ENCODE measurements at regions not wholly inside any gene's neighbourhood (a gene's known extent, or its start where the extent isn't known, plus 50 kb on each side); places are given as distances from the start of the nearest gene placed in this dataset.
A peak's percentile ranks its signal among the peaks of the same experiment; 100 is the strongest.

DNA sequence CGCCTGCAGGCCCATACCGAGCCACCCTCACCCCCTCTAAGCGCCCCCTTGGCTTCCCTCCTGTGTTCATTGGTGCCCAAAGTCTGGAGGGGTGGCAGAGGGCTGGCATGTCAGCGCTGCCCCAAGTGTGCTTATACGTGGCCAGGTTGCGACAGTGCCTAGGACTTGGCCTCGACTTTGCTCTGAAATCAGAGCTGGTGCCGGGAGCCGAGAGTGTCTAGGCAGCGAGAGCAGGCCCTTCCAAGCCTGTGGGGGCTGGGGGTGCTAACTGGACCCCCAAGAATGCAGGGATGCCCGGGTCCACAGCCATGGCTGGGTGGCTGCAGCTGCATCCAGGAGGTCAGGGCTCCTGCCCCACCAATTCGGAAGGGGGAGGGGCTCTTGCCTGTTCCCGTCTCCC, 95.6 kb upstream of the MGAT5 start:
- H3K4me3 ChIP-seq, result no peak overlapping the region
- WGBS, 4 donors, result 82 to 87% (median 86%) methylated on average over 12 to 13 of the region's 13 CpGs
- intact Hi-C loops (cut with DNase I), result no loop called here
- H3K4me1 ChIP-seq, result peaks cover 17 to 94% (median 76%) of the 10 kb centered on the region in 12 donors
- peak overlapping the region in 1 of 12 donors; percentile 17 for H3K27ac ChIP-seq
- ATAC-seq, result peak in 2 of 4 donors; percentile 8 to 9
- no peaks in the 10 kb centered on the region for H3K27me3 ChIP-seq
- no peaks in the 10 kb centered on the region for H3K9me3 ChIP-seq
- no peak for DNase-seq
- H3K36me3 ChIP-seq, result no peaks in the 10 kb centered on the region
- no peak for TF ChIP-seq POLR2A (IDR thresholded peaks at IDR 0.05)
- TF ChIP-seq, protein P1, sequence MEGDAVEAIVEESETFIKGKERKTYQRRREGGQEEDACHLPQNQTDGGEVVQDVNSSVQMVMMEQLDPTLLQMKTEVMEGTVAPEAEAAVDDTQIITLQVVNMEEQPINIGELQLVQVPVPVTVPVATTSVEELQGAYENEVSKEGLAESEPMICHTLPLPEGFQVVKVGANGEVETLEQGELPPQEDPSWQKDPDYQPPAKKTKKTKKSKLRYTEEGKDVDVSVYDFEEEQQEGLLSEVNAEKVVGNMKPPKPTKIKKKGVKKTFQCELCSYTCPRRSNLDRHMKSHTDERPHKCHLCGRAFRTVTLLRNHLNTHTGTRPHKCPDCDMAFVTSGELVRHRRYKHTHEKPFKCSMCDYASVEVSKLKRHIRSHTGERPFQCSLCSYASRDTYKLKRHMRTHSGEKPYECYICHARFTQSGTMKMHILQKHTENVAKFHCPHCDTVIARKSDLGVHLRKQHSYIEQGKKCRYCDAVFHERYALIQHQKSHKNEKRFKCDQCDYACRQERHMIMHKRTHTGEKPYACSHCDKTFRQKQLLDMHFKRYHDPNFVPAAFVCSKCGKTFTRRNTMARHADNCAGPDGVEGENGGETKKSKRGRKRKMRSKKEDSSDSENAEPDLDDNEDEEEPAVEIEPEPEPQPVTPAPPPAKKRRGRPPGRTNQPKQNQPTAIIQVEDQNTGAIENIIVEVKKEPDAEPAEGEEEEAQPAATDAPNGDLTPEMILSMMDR (IDR thresholded peaks at IDR 0.05), result no peak

DNA sequence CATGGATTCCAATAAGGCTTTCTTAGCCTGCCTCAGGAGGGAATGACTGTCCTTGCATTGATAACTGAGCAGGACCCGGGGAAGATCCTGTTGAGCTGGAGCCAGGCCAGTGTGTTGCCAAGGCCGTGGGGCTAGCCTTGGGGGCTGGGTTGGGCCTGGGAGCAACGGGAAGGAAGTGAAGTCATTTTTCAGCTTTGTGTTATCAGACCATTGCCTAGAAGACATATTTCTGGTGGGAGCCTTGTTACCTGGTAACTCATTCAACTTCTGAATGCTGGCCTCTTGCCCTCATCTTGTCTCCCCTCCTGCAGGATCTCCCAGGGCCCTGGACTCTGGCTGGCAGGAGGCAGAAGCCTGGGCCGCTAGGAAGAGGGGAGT, 92.7 kb upstream of the MGAT5 start:
- Histone ChIP-seq H3K36me3 (peaks cover 0 to 3% (median 0%) of the 10 kb centered on the region in 9 donors), H3K27me3 (no peaks in the 10 kb centered on the region), H3K9me3 (no peaks in the 10 kb centered on the region), H3K4me3 (no peak overlapping the region), H3K4me1 (peaks cover 9 to 92% (median 64%) of the 10 kb centered on the region in 12 donors), H3K27ac (peak overlapping the region in 8 of 12 donors; percentile 4 to 52 (median 22))
- intact Hi-C loops (cut with DNase I), result no loop called here
- 15 to 25% (median 19%) methylated on average over 4 of the region's 4 CpGs for WGBS, 4 donors
- ATAC-seq, result peak; percentile 34 to 85 (median 64)
- TF ChIP-seq POLR2A (IDR thresholded peaks at IDR 0.05), result no peak
- TF ChIP-seq, protein P1 (IDR thresholded peaks at IDR 0.05), result no peak
- DNase-seq, result peak; percentile 47 to 74 (median 61)

DNA sequence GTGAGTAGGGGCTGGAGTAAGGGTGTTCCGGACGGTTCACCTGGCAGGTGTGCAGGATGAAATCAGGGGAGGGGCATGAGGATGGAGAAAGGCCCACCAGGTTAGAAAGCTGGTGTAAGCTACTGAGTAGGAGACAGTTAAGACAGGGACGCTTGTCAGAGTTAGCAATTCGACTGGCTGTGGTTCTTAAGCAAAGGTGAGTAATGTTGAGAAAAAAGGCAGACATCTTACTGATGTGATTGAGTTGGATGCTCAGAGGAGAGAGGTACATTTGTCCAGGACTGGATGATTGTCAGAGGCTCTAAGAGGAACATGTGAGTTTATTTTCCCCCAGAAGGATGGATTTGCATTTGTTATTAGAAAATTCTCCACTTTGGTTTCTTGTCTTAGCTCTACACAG, 90.5 kb upstream of the MGAT5 start:
- TF ChIP-seq, protein P1 (IDR thresholded peaks at IDR 0.05), result no peak
- no peak for TF ChIP-seq POLR2A (IDR thresholded peaks at IDR 0.05)
- Histone ChIP-seq H3K4me1 (peaks cover 9 to 84% (median 56%) of the 10 kb centered on the region in 12 donors), H3K36me3 (peaks cover 0 to 3% (median 0%) of the 10 kb centered on the region in 9 donors), H3K9me3 (no peaks in the 10 kb centered on the region), H3K4me3 (no peak overlapping the region), H3K27ac (no peak overlapping the region), H3K27me3 (no peaks in the 10 kb centered on the region)
- ATAC-seq, result no peak
- intact Hi-C loops (cut with DNase I), result no loop called here
- WGBS, 4 donors, result 93 to 97% (median 95%) methylated on average over 4 of the region's 4 CpGs
- no peak for DNase-seq

DNA sequence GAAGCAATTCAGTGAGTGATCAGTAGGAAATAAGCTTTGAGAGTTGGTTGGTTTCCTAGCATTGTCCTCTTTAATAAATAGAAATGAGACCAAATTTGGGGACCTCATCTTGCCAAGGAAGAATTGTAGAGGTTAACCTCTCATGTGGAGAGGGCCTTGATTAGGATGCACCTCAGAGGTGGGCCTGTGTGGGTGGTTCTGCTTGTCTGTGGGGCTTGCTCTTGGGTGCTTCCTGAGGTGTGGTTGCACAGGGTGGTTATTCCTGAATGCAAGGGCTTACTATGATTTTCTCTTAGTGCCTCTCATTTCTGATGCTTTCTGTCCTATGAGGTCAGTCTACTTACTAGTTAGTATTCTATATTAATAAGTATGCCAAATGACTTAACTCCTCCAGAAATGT, 89.6 kb upstream of the MGAT5 start:
- H3K4me3 ChIP-seq, result no peak overlapping the region
- DNase-seq (no peak), ATAC-seq (no peak)
- intact Hi-C loops (cut with DNase I), result no loop called here
- H3K9me3 ChIP-seq, result no peaks in the 10 kb centered on the region
- peaks cover 0 to 3% (median 0%) of the 10 kb centered on the region in 9 donors for H3K36me3 ChIP-seq
- H3K27ac ChIP-seq, result no peak overlapping the region
- peaks cover 9 to 76% (median 50%) of the 10 kb centered on the region in 12 donors for H3K4me1 ChIP-seq
- no peaks in the 10 kb centered on the region for H3K27me3 ChIP-seq
- TF ChIP-seq POLR2A (IDR thresholded peaks at IDR 0.05), result no peak
- TF ChIP-seq, protein P1 (IDR thresholded peaks at IDR 0.05), result no peak
